ENCODE measurements at regions not wholly inside any gene's neighbourhood (a gene's known extent, or its start where the extent isn't known, plus 50 kb on each side); places are given as distances from the start of the nearest gene placed in this dataset.

- TF ChIP-seq CTCF (IDR thresholded peaks at IDR 0.05; ENCODE audit: insufficient read depth, low read length, poor library complexity, severe bottlenecking) (no peak), EZH2phosphoT487 (conservative IDR thresholded peaks at IDR 0.05; ENCODE audit: low read length) (no peak)
Observed at GRCh38 chr2:53096351-53096750, 671.3 kb upstream of the CHAC2 start.

Data from SU-DHL-6 (cell line).